Mucosa of rectum (tissue), 2 donors: ENCODE measurements at regions not wholly inside any gene's neighbourhood (a gene's known extent, or its start where the extent isn't known, plus 50 kb on each side); places are given as distances from the start of the nearest gene placed in this dataset.
"Not testable (repeated sequence)": the region's sequence is repeated elsewhere in the genome, so short reads cannot be mapped to it uniquely, and the experiment has no call there.

Source experiments
- H3K27ac ChIP-seq, 2 donors: one replicate each; pipeline ENCODE4 v1.7.0; 2013; ENCODE audit warnings: inconsistent platforms in 2 of 2, low read depth in 2 of 2, low read length in 2 of 2
- H3K27me3 ChIP-seq, 2 donors: one replicate each; pipeline ENCODE4 v1.7.0; 2013; ENCODE audit warnings: low read length in 2 of 2; ENCODE audit not compliant: control insufficient read depth in 2 of 2, insufficient read depth in 2 of 2
- H3K36me3 ChIP-seq, 2 donors: one replicate each; pipeline ENCODE4 v1.7.0; 2013; ENCODE audit warnings: low read length in 2 of 2; ENCODE audit not compliant: control insufficient read depth in 2 of 2, insufficient read depth in 2 of 2
- H3K4me1 ChIP-seq, 2 donors: one replicate each; pipeline ENCODE4 v1.7.0; 2013; ENCODE audit warnings: low read length in 2 of 2, mild to moderate bottlenecking in 1 of 2; ENCODE audit not compliant: control insufficient read depth in 2 of 2, insufficient read depth in 2 of 2
- H3K4me3 ChIP-seq, 2 donors: one replicate each; pipeline ENCODE4 v1.7.0; 2013; ENCODE audit warnings: low read length in 2 of 2
- H3K9ac ChIP-seq, 2 donors: one replicate each; pipeline ENCODE4 v1.7.0; 2013; ENCODE audit warnings: low read length in 2 of 2, low read depth in 1 of 2, mild to moderate bottlenecking in 1 of 2
- H3K9me3 ChIP-seq, 2 donors: one replicate each; pipeline ENCODE4 v1.7.0; 2013; ENCODE audit warnings: low read length in 2 of 2; ENCODE audit not compliant: control insufficient read depth in 2 of 2
- donor health status: healthy.
- donor health status: Normal muscosa, but diverticular disease.

- not testable (repeated sequence) for H3K27me3 ChIP-seq, H3K27ac ChIP-seq, H3K4me1 ChIP-seq, H3K36me3 ChIP-seq, H3K4me3 ChIP-seq, H3K9me3 ChIP-seq, H3K9ac ChIP-seq
Observed at GRCh38 chr18:15071311-15071710, 323.3 kb downstream of the ANKRD30B start.
